GM18520 (cell line): ENCODE measurements at regions not wholly inside any gene's neighbourhood (a gene's known extent, or its start where the extent isn't known, plus 50 kb on each side); places are given as distances from the start of the nearest gene placed in this dataset.
"Not testable (repeated sequence)": the region's sequence is repeated elsewhere in the genome, so short reads cannot be mapped to it uniquely, and the experiment has no call there.

Source experiments
- ATAC-seq: cut with Tn5 transposase; IDR thresholded peaks from one replicate; pipeline ENCODE4 v1.9.1; 2021; ENCODE audit not compliant: unreplicated experiment

- no peak for ATAC-seq
These were observed 470.0 kb downstream of the PRDM9 start for GRCh38 chr5:23977365-23977764.

GRCh38 chr5:23977997-23978396 is 470.6 kb downstream of the PRDM9 start:
- no peak for ATAC-seq

- ATAC-seq, result peak; percentile 62
These were observed 484.0 kb downstream of the PRDM9 start for GRCh38 chr5:23991406-23991805.

- no peak for ATAC-seq
These were observed 487.4 kb downstream of the PRDM9 start for GRCh38 chr5:23994581-23995370.

- no peak for ATAC-seq
These were observed 489.1 kb downstream of the PRDM9 start for GRCh38 chr5:23996525-23996924.

GRCh38 chr5:24005384-24005783 is 498.0 kb downstream of the PRDM9 start:
- no peak for ATAC-seq

- not testable (repeated sequence) for ATAC-seq
These were observed 510.3 kb downstream of the PRDM9 start for GRCh38 chr5:24017710-24018109.

- no peak for ATAC-seq
These were observed 518.9 kb downstream of the PRDM9 start for GRCh38 chr5:24026288-24026687.

- ATAC-seq, result no peak
These were observed 535.3 kb downstream of the PRDM9 start for GRCh38 chr5:24042688-24043087.

GRCh38 chr5:24045046-24045445 is 537.6 kb downstream of the PRDM9 start:
- ATAC-seq, result no peak

GRCh38 chr5:24053737-24054136 is 546.3 kb downstream of the PRDM9 start:
- ATAC-seq, result no peak

- no peak for ATAC-seq
These were observed 551.6 kb downstream of the PRDM9 start for GRCh38 chr5:24059006-24059405.

- ATAC-seq, result no peak
These were observed 552.3 kb downstream of the PRDM9 start for GRCh38 chr5:24059716-24060115.

GRCh38 chr5:24065779-24066178 is 558.4 kb downstream of the PRDM9 start:
- ATAC-seq, result no peak

- ATAC-seq, result no peak
These were observed 559.8 kb downstream of the PRDM9 start for GRCh38 chr5:24067208-24067607.

GRCh38 chr5:24068524-24068923 is 561.1 kb downstream of the PRDM9 start:
- ATAC-seq, result no peak

- ATAC-seq, result no peak
These were observed 565.7 kb downstream of the PRDM9 start for GRCh38 chr5:24073107-24073506.

- ATAC-seq, result no peak
These were observed 564.7 kb downstream of the CDH10 start for GRCh38 chr5:24080046-24080445.

GRCh38 chr5:24094081-24094679 is 550.6 kb downstream of the CDH10 start:
- ATAC-seq, result no peak

GRCh38 chr5:24102010-24102409 is 542.8 kb downstream of the CDH10 start:
- ATAC-seq, result no peak

GRCh38 chr5:24103451-24104023 is 541.2 kb downstream of the CDH10 start:
- no peak for ATAC-seq

GRCh38 chr5:24110004-24110615 is 534.7 kb downstream of the CDH10 start:
- no peak for ATAC-seq
